Hepatocyte (in vitro differentiated cells): ENCODE measurements at regions not wholly inside any gene's neighbourhood (a gene's known extent, or its start where the extent isn't known, plus 50 kb on each side); places are given as distances from the start of the nearest gene placed in this dataset.

Experiments used
- EZH2 ChIP-seq: fragments of 200-600 bp; sonication (generic); IDR thresholded peaks from 2 replicates; pipeline ENCODE4 v1.6.1; 2016; ENCODE audit warnings: antibody characterized with exemption, mild to moderate bottlenecking, borderline replicate concordance
- EZH2phosphoT487 ChIP-seq: fragments of 200-600 bp; sonication (generic); IDR thresholded peaks from one replicate; pipeline ENCODE4 v1.6.1; 2018; ENCODE audit warnings: antibody characterized with exemption, mild to moderate bottlenecking, low read depth, moderate library complexity; ENCODE audit not compliant: unreplicated experiment, severe bottlenecking
- TF ChIP-seq, protein P1 (sequence below): fragments of 200-600 bp; sonication (generic); IDR thresholded peaks from 2 replicates; pipeline ENCODE4 v1.5.1; 2016; ENCODE audit warnings: antibody characterized with exemption, mild to moderate bottlenecking; ENCODE audit not compliant: poor library complexity

- TF ChIP-seq EZH2 (no peak), EZH2phosphoT487 (no peak)
- TF ChIP-seq, protein P1, sequence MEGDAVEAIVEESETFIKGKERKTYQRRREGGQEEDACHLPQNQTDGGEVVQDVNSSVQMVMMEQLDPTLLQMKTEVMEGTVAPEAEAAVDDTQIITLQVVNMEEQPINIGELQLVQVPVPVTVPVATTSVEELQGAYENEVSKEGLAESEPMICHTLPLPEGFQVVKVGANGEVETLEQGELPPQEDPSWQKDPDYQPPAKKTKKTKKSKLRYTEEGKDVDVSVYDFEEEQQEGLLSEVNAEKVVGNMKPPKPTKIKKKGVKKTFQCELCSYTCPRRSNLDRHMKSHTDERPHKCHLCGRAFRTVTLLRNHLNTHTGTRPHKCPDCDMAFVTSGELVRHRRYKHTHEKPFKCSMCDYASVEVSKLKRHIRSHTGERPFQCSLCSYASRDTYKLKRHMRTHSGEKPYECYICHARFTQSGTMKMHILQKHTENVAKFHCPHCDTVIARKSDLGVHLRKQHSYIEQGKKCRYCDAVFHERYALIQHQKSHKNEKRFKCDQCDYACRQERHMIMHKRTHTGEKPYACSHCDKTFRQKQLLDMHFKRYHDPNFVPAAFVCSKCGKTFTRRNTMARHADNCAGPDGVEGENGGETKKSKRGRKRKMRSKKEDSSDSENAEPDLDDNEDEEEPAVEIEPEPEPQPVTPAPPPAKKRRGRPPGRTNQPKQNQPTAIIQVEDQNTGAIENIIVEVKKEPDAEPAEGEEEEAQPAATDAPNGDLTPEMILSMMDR = no peak
These were observed 99.1 kb upstream of the RUFY1 start for GRCh38 chr5:179451114-179451827.
